Mesenchymal stem cell (in vitro differentiated cells and primary cell): ENCODE measurements at regions not wholly inside any gene's neighbourhood (a gene's known extent, or its start where the extent isn't known, plus 50 kb on each side); places are given as distances from the start of the nearest gene placed in this dataset.
A peak's percentile ranks its signal among the peaks of the same experiment; 100 is the strongest.

Experiments used
- DNase-seq: peaks from one replicate; pipeline ENCODE4 v3.0.0-alpha.2; 2013
- H2AFZ ChIP-seq: one replicate; pipeline ENCODE4 v1.6.1; 2013; ENCODE audit warnings: low read depth, mild to moderate bottlenecking, control low read depth, inconsistent platforms, low read length, moderate library complexity
- H2AK5ac ChIP-seq: 2 replicates; pipeline ENCODE4 v1.6.1; 2013; ENCODE audit warnings: low read length, moderate library complexity, mild to moderate bottlenecking, inconsistent platforms; ENCODE audit not compliant: severe bottlenecking
- H2BK120ac ChIP-seq: one replicate; pipeline ENCODE4 v1.6.1; 2013; ENCODE audit warnings: low read depth, mild to moderate bottlenecking, inconsistent platforms, low read length, moderate library complexity
- H2BK12ac ChIP-seq, 2 experiments: one replicate each; pipeline ENCODE4 v1.6.1; 2013; ENCODE audit warnings: inconsistent platforms in 2 of 2, low read length in 2 of 2, mild to moderate bottlenecking in 2 of 2, moderate library complexity in 2 of 2, control low read depth in 1 of 2
- H2BK15ac ChIP-seq: one replicate; pipeline ENCODE4 v1.6.1; 2013; ENCODE audit warnings: mild to moderate bottlenecking, low read depth, inconsistent platforms; ENCODE audit not compliant: poor library complexity, severe bottlenecking
- H2BK5ac ChIP-seq: 2 replicates; pipeline ENCODE4 v1.6.1; 2013; ENCODE audit warnings: low read depth, mild to moderate bottlenecking, low read length, control low read depth, inconsistent platforms; ENCODE audit not compliant: poor library complexity, severe bottlenecking
- H3K14ac ChIP-seq, 2 experiments: one replicate each; pipeline ENCODE4 v1.6.1; 2013; ENCODE audit warnings: inconsistent platforms in 2 of 2, low read length in 2 of 2, control low read depth in 1 of 2, mild to moderate bottlenecking in 1 of 2, moderate library complexity in 1 of 2
- H3K18ac ChIP-seq, 2 experiments: one replicate each; pipeline ENCODE4 v1.6.1; 2013; ENCODE audit warnings: inconsistent platforms in 2 of 2, low read length in 2 of 2, control low read depth in 1 of 2, low read depth in 1 of 2, mild to moderate bottlenecking in 1 of 2
- H3K23ac ChIP-seq, 2 experiments: one replicate each; pipeline ENCODE4 v1.6.1; 2013; ENCODE audit warnings: inconsistent platforms in 2 of 2, low read length in 2 of 2, mild to moderate bottlenecking in 2 of 2, moderate library complexity in 2 of 2, control low read depth in 1 of 2
- H3K27ac ChIP-seq: 2 replicates; pipeline ENCODE4 v1.5.1; 2013; ENCODE audit warnings: mild to moderate bottlenecking, moderate library complexity, low read length, control low read depth, inconsistent platforms; ENCODE audit not compliant: poor library complexity, severe bottlenecking
- H3K27me3 ChIP-seq, 2 experiments: 2 replicates each; pipeline versions ENCODE4 v1.6.1 to v1.7.0; 2013; ENCODE audit warnings: low read length in 2 of 2, mild to moderate bottlenecking in 2 of 2, moderate library complexity in 2 of 2, control low read depth in 1 of 2, inconsistent platforms in 1 of 2; ENCODE audit not compliant: control insufficient read depth in 1 of 2, insufficient read depth in 1 of 2
- H3K36me3 ChIP-seq, 2 experiments: 2 replicates each; pipeline versions ENCODE4 v1.6.1 to v1.7.0; 2013; ENCODE audit warnings: low read length in 2 of 2, control low read depth in 1 of 2, inconsistent platforms in 1 of 2, low read depth in 1 of 2, mild to moderate bottlenecking in 1 of 2; ENCODE audit not compliant: insufficient read depth in 2 of 2, control insufficient read depth in 1 of 2
- H3K4ac ChIP-seq, 2 experiments: one replicate each; pipeline ENCODE4 v1.6.1; 2013; ENCODE audit warnings: inconsistent platforms in 2 of 2, low read length in 2 of 2, mild to moderate bottlenecking in 2 of 2, moderate library complexity in 2 of 2, control low read depth in 1 of 2, low read depth in 1 of 2
- H3K4me1 ChIP-seq: 2 replicates; pipeline ENCODE4 v1.6.1; 2013; ENCODE audit warnings: low read depth, low read length, control low read depth; ENCODE audit not compliant: control insufficient read depth, insufficient read depth
- H3K4me2 ChIP-seq: 2 replicates; pipeline ENCODE4 v1.6.1; 2013; ENCODE audit warnings: low read length, mild to moderate bottlenecking, inconsistent platforms; ENCODE audit not compliant: poor library complexity, severe bottlenecking
- H3K4me3 ChIP-seq, 2 experiments: 2 replicates each; pipeline versions ENCODE4 v1.5.1 to v1.7.0; 2013; ENCODE audit warnings: low read length in 2 of 2, mild to moderate bottlenecking in 2 of 2, control low read depth in 1 of 2, low read depth in 1 of 2; ENCODE audit not compliant: insufficient read depth in 1 of 2
- H3K79me1 ChIP-seq: replicated peaks from 2 replicates; pipeline ENCODE4 v1.6.1; 2013; ENCODE audit warnings: mild to moderate bottlenecking, control low read depth, low read length, inconsistent platforms; ENCODE audit not compliant: poor library complexity, severe bottlenecking
- H3K9ac ChIP-seq: 2 replicates; pipeline ENCODE4 v1.7.0; 2013; ENCODE audit warnings: mild to moderate bottlenecking, low read length, moderate library complexity
- H3K9me3 ChIP-seq: 2 replicates; pipeline ENCODE4 v1.7.0; 2013; ENCODE audit warnings: mild to moderate bottlenecking, low read length; ENCODE audit not compliant: control insufficient read depth
- H4K8ac ChIP-seq: one replicate; pipeline ENCODE4 v1.6.1; 2013; ENCODE audit warnings: inconsistent platforms, mild to moderate bottlenecking, low read length, moderate library complexity
- H4K91ac ChIP-seq: one replicate; pipeline ENCODE4 v1.6.1; 2013; ENCODE audit warnings: mild to moderate bottlenecking, low read length, inconsistent platforms
- WGBS: methylation state at CpG from one replicate; pipeline ENCODE4 v1.1.7; 2013; ENCODE audit warnings: mixed read lengths; 5-methylcytosine and 5-hydroxymethylcytosine counted together

- H3K14ac ChIP-seq, result no peak overlapping the region
Measured at GRCh38 chr4:187632260-187632995, 363.1 kb upstream of the ZFP42 start.

GRCh38 chr4:187633245-187633644 is 362.3 kb upstream of the ZFP42 start:
- WGBS, result 45% methylated on average over 1 of the region's 2 CpGs

More at GRCh38 chr4:187632260-187632995, 363.1 kb upstream of the ZFP42 start:
- Histone ChIP-seq H4K8ac (no peak overlapping the region), H3K9me3 (no peaks in the 10 kb centered on the region), H3K79me1 (no peaks in the 10 kb centered on the region), H3K4me2 (no peak overlapping the region), H3K18ac (no peak overlapping the region), H3K36me3 (no peaks in the 10 kb centered on the region), H3K23ac (no peak overlapping the region), H2AK5ac (no peak overlapping the region), H2BK5ac (no peak overlapping the region), H2BK120ac (no peak overlapping the region), H2BK15ac (no peak overlapping the region), H3K9ac (no peak overlapping the region), H3K27me3 (no peaks in the 10 kb centered on the region), H2AFZ (no peak overlapping the region), H3K4me3 (no peak overlapping the region), H2BK12ac (no peak overlapping the region), H3K4ac (no peak overlapping the region), H3K4me1 (no peaks in the 10 kb centered on the region), H4K91ac (no peak overlapping the region), H3K27ac (no peak overlapping the region)
- peak; percentile 20 for DNase-seq
- 83% methylated on average over 6 of the region's 8 CpGs for WGBS

GRCh38 chr4:187656959-187657358 is 338.6 kb upstream of the ZFP42 start:
- Histone ChIP-seq H3K27ac (no peak overlapping the region), H2BK15ac (no peak overlapping the region), H2BK12ac (no peak overlapping the region), H3K27me3 (no peaks in the 10 kb centered on the region), H2BK5ac (no peak overlapping the region), H3K4ac (no peak overlapping the region), H3K4me2 (no peak overlapping the region), H3K18ac (no peak overlapping the region), H4K8ac (no peak overlapping the region), H3K9ac (no peak overlapping the region), H3K79me1 (no peaks in the 10 kb centered on the region), H3K14ac (no peak overlapping the region), H3K9me3 (peaks cover 3% of the 10 kb centered on the region), H3K4me3 (no peak overlapping the region), H3K36me3 (no peaks in the 10 kb centered on the region), H3K23ac (no peak overlapping the region), H3K4me1 (no peaks in the 10 kb centered on the region), H2BK120ac (no peak overlapping the region), H4K91ac (no peak overlapping the region), H2AK5ac (no peak overlapping the region), H2AFZ (no peak overlapping the region)
- DNase-seq, result peak; percentile 84

More at GRCh38 chr4:187633245-187633644, 362.3 kb upstream of the ZFP42 start:
- H2AFZ ChIP-seq, result no peak overlapping the region
- H3K4ac ChIP-seq, result no peak overlapping the region
- DNase-seq, result no peak
- no peak overlapping the region for H3K4me2 ChIP-seq
- no peak overlapping the region for H2BK15ac ChIP-seq
- H3K4me3 ChIP-seq, result no peak overlapping the region
- H3K79me1 ChIP-seq, result no peaks in the 10 kb centered on the region
- no peak overlapping the region for H2BK12ac ChIP-seq
- no peaks in the 10 kb centered on the region for H3K36me3 ChIP-seq
- H3K18ac ChIP-seq, result no peak overlapping the region
- H2BK5ac ChIP-seq, result no peak overlapping the region
- no peak overlapping the region for H2AK5ac ChIP-seq
- no peak overlapping the region for H3K9ac ChIP-seq
- H4K91ac ChIP-seq, result no peak overlapping the region
- H3K27me3 ChIP-seq, result no peaks in the 10 kb centered on the region
- H3K14ac ChIP-seq, result no peak overlapping the region
- H3K23ac ChIP-seq, result no peak overlapping the region
- H3K27ac ChIP-seq, result no peak overlapping the region
- H3K4me1 ChIP-seq, result no peaks in the 10 kb centered on the region
- no peaks in the 10 kb centered on the region for H3K9me3 ChIP-seq
- H2BK120ac ChIP-seq, result no peak overlapping the region
- H4K8ac ChIP-seq, result no peak overlapping the region

DNA sequence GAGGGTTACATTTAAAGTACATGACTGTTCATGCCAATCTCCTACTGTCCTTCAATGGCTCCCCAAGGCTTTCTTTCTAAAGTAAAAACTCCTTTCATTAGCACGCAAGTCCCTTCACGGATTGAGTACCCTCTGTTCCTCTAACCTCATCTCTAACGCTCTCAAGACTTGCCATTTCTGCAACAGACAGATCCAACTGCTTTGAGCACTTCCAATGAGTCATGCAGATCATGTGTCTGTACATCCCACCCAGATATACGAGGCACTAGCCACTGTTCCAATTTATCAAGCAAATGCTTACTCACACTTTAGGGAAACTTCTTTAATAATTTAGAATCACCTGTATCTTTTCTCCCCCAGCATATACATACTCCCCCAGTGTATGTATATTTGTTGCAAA is 332.5 kb upstream of the ZFP42 start:
- Histone ChIP-seq H3K27me3 (no peaks in the 10 kb centered on the region), H2BK5ac (no peak overlapping the region), H3K4me1 (no peaks in the 10 kb centered on the region), H3K36me3 (no peaks in the 10 kb centered on the region), H3K23ac (no peak overlapping the region), H2BK15ac (no peak overlapping the region), H4K8ac (no peak overlapping the region), H2AK5ac (no peak overlapping the region), H3K14ac (no peak overlapping the region), H3K9me3 (peaks cover 3% of the 10 kb centered on the region), H2AFZ (no peak overlapping the region), H3K18ac (no peak overlapping the region), H3K4me3 (no peak overlapping the region), H2BK12ac (no peak overlapping the region), H3K4me2 (no peak overlapping the region), H3K9ac (no peak overlapping the region), H4K91ac (no peak overlapping the region), H3K4ac (no peak overlapping the region), H3K27ac (no peak overlapping the region), H3K79me1 (no peaks in the 10 kb centered on the region), H2BK120ac (no peak overlapping the region)
- DNase-seq, result peak; percentile 62
- WGBS, result 58% methylated on average over 4 of the region's 4 CpGs
